ENCODE measurements at regions not wholly inside any gene's neighbourhood (a gene's known extent, or its start where the extent isn't known, plus 50 kb on each side); places are given as distances from the start of the nearest gene placed in this dataset.

GRCh38 chr3:102670986-102671385, 236.2 kb downstream of the ZPLD1 start:
- no peak for DNase-seq (ENCODE audit: low read depth in 1 of 2, low spot score in 1 of 2)
- Histone ChIP-seq H3K27ac (no peak overlapping the region), H3K4me3 (no peak overlapping the region), H3K4me1 (no peaks in the 10 kb centered on the region), H3K4me2 (no peak overlapping the region), H3K9me3 (no peaks in the 10 kb centered on the region)
- ATAC-seq = no peak
- TF ChIP-seq BHLHE40 (IDR thresholded peaks at IDR 0.05; ENCODE audit: low read depth, low read length) (no peak), CHD2 (IDR thresholded peaks at IDR 0.05; ENCODE audit: low read length, partially characterized antibody) (no peak), GATA3 (IDR thresholded peaks at IDR 0.05; ENCODE audit: borderline replicate concordance) (no peak), KDM1A (IDR thresholded peaks at IDR 0.05; ENCODE audit: low read depth) (no peak), ZFP36 (IDR thresholded peaks at IDR 0.05; ENCODE audit: borderline replicate concordance, partially characterized antibody) (no peak), BCL3 (IDR thresholded peaks at IDR 0.05) (no peak)
- POLR2A ChIA-PET = no interaction called here
- CTCF ChIA-PET = interaction anchor here (1.0 kb wide), 1 partner anchor 434 kb away, joined by 3 read pairs; no protein-coding TSS in a partner anchor
- WGBS (ENCODE audit: missing lambda C conversion rate) = 4% methylated on average over 2 of the region's 2 CpGs
- no peak for FAIRE-seq

GRCh38 chr3:102672305-102672704, 237.5 kb downstream of the ZPLD1 start:
- H3K4me3 ChIP-seq = no peak overlapping the region
- no peak for TF ChIP-seq EP300 (IDR thresholded peaks at IDR 0.05)
- no peak for TF ChIP-seq TP53 (CRISPR knock-in tag; IDR thresholded peaks at IDR 0.05)
- TF ChIP-seq CHD2 (IDR thresholded peaks at IDR 0.05; ENCODE audit: low read length, partially characterized antibody) = no peak
- no peak for TF ChIP-seq CBX2 (IDR thresholded peaks at IDR 0.05; ENCODE audit: borderline replicate concordance, low read depth)
- TF ChIP-seq EHF (CRISPR knock-in tag; IDR thresholded peaks at IDR 0.05) = no peak
- no peak for TF ChIP-seq FOSB (CRISPR knock-in tag; IDR thresholded peaks at IDR 0.05)
- TF ChIP-seq RCOR1 (IDR thresholded peaks at IDR 0.05; ENCODE audit: low read depth, low read length) = no peak
- H3K27ac ChIP-seq = no peak overlapping the region
- ChIA-PET CTCF (interaction anchor here (0.7 to 3.6 kb wide), 8 partner anchors 10 to 443 kb away, joined by 3 to 32 read pairs (median 6); no protein-coding TSS in a partner anchor), POLR2A (no interaction called here)
- no peak overlapping the region for H3K4me2 ChIP-seq
- FAIRE-seq (no peak), ATAC-seq (no peak), DNase-seq (ENCODE audit: low read depth in 1 of 2, low spot score in 1 of 2) (no peak)
- WGBS (ENCODE audit: missing lambda C conversion rate) = 13% methylated on average over 1 of the region's 1 CpG
- H3K9me3 ChIP-seq = no peaks in the 10 kb centered on the region
- no peaks in the 10 kb centered on the region for H3K4me1 ChIP-seq

GRCh38 chr3:102673271-102674115, 238.7 kb downstream of the ZPLD1 start:
- ATAC-seq (peak; percentile 88 to 92), DNase-seq (ENCODE audit: low read depth in 1 of 2, low spot score in 1 of 2) (peak; percentile 40 to 53), FAIRE-seq (no peak)
- no peaks in the 10 kb centered on the region for H3K4me1 ChIP-seq
- TF ChIP-seq SMC3 (IDR thresholded peaks at IDR 0.05) (peak; percentile 80), CBX8 (IDR thresholded peaks at IDR 0.05) (no peak), RAD21 (conservative IDR thresholded peaks at IDR 0.05 in 1 of 2, IDR thresholded peaks at IDR 0.05 in 1 of 2) (peak; percentile 91 to 93), CTCF (IDR thresholded peaks at IDR 0.05) (peak; percentile 92), MAZ (IDR thresholded peaks at IDR 0.05; ENCODE audit: borderline replicate concordance, low read depth, low read length) (no peak)
- H3K9me3 ChIP-seq = no peaks in the 10 kb centered on the region
- 10% methylated on average over 16 of the region's 16 CpGs for WGBS (ENCODE audit: missing lambda C conversion rate)
- CTCF ChIA-PET = interaction anchor here (0.6 to 3.6 kb wide), 19 partner anchors 11 to 1879 kb away, joined by 3 to 32 read pairs (median 4); no protein-coding TSS in a partner anchor
- POLR2A ChIA-PET = no interaction called here
- peak overlapping the region; percentile 68 for H3K4me2 ChIP-seq
- H3K27ac ChIP-seq = no peak overlapping the region
- no peak overlapping the region for H3K4me3 ChIP-seq

Measured in A549 (cell line).